GM21447 (cell line): ENCODE measurements at regions not wholly inside any gene's neighbourhood (a gene's known extent, or its start where the extent isn't known, plus 50 kb on each side); places are given as distances from the start of the nearest gene placed in this dataset.

Experiments used
- ATAC-seq: cut with Tn5 transposase; IDR thresholded peaks from one replicate; pipeline ENCODE4 v1.9.1; 2021; ENCODE audit not compliant: unreplicated experiment

- no peak for ATAC-seq
Observed at GRCh38 chr11:133723056-133723455, 122.3 kb downstream of the SPATA19 start.

GRCh38 chr11:133720951-133721350 is 124.4 kb downstream of the SPATA19 start:
- no peak for ATAC-seq

GRCh38 chr11:133719532-133720235 is 125.6 kb downstream of the SPATA19 start:
- ATAC-seq, result no peak

GRCh38 chr11:133718831-133719230 is 126.5 kb downstream of the SPATA19 start:
- ATAC-seq, result no peak

- no peak for ATAC-seq
Observed at GRCh38 chr11:133718238-133718637, 127.1 kb downstream of the SPATA19 start.

- no peak for ATAC-seq
Observed at GRCh38 chr11:133716602-133717001, 128.7 kb downstream of the SPATA19 start.

GRCh38 chr11:133715602-133716001 is 129.7 kb downstream of the SPATA19 start:
- ATAC-seq, result no peak

- no peak for ATAC-seq
Observed at GRCh38 chr11:133714471-133715375, 130.6 kb downstream of the SPATA19 start.

- no peak for ATAC-seq
Observed at GRCh38 chr11:133713844-133714243, 131.5 kb downstream of the SPATA19 start.

- no peak for ATAC-seq
Observed at GRCh38 chr11:133713406-133713805, 131.9 kb downstream of the SPATA19 start.

- ATAC-seq, result no peak
Observed at GRCh38 chr11:133712051-133712560, 133.2 kb downstream of the SPATA19 start.

- ATAC-seq, result no peak
Observed at GRCh38 chr11:133711545-133711944, 133.8 kb downstream of the SPATA19 start.

- ATAC-seq, result no peak
Observed at GRCh38 chr11:133710681-133711240, 134.6 kb downstream of the SPATA19 start.

GRCh38 chr11:133710241-133710640 is 135.1 kb downstream of the SPATA19 start:
- ATAC-seq, result no peak

GRCh38 chr11:133708547-133709051 is 136.7 kb downstream of the SPATA19 start:
- no peak for ATAC-seq

- ATAC-seq, result no peak
Observed at GRCh38 chr11:133706925-133707794, 138.2 kb downstream of the SPATA19 start.

GRCh38 chr11:133705873-133706272 is 139.4 kb downstream of the SPATA19 start:
- no peak for ATAC-seq

GRCh38 chr11:133705074-133705648 is 140.2 kb downstream of the SPATA19 start:
- no peak for ATAC-seq

GRCh38 chr11:133699071-133699470 is 146.2 kb downstream of the SPATA19 start:
- no peak for ATAC-seq

- ATAC-seq, result no peak
Observed at GRCh38 chr11:133698654-133699053, 146.7 kb downstream of the SPATA19 start.
